AG04450 (cell line): ENCODE measurements at regions not wholly inside any gene's neighbourhood (a gene's known extent, or its start where the extent isn't known, plus 50 kb on each side); places are given as distances from the start of the nearest gene placed in this dataset.

Experiments
- CTCF ChIA-PET: fragments of 300-600, 350-600 bp; formaldehyde crosslinking; extraction: SDS; loops from one replicate; lab custom pipeline; 2022; ENCODE audit warnings: antibody characterized with exemption, inconsistent platforms; lab: Charles Lee
- POLR2A ChIA-PET: fragments of 350-600 bp; formaldehyde crosslinking; extraction: SDS; loops from one replicate; lab custom pipeline; 2021; ENCODE audit warnings: antibody characterized with exemption, inconsistent platforms; lab: Yijun Ruan, JAX
- DNase-seq: peaks from one replicate; pipeline ENCODE4 v3.0.0-alpha.2; 2011; ENCODE audit warnings: low read depth, low spot score
- H3K27ac ChIP-seq: one replicate; pipeline ENCODE4 v1.5.1; 2012; ENCODE audit warnings: low read depth, low read length, control low read depth
- H3K27me3 ChIP-seq: one replicate; pipeline ENCODE4 v1.6.0; 2012; ENCODE audit warnings: low read length; ENCODE audit not compliant: control insufficient read depth, insufficient read depth
- H3K4me3 ChIP-seq: 2 replicates; pipeline ENCODE4 v1.5.1; 2011; ENCODE audit warnings: mild to moderate bottlenecking, low read depth, low read length, control low read depth
- H3K9me3 ChIP-seq: 2 replicates; pipeline ENCODE4 v1.5.1; 2012; ENCODE audit warnings: low read length; ENCODE audit not compliant: control insufficient read depth, insufficient read depth
- TF ChIP-seq, protein P1 (sequence below): IDR thresholded peaks from 2 replicates; pipeline ENCODE4 v1.5.1; 2011; ENCODE audit warnings: low read depth, low read length, control low read depth, inconsistent platforms

DNA sequence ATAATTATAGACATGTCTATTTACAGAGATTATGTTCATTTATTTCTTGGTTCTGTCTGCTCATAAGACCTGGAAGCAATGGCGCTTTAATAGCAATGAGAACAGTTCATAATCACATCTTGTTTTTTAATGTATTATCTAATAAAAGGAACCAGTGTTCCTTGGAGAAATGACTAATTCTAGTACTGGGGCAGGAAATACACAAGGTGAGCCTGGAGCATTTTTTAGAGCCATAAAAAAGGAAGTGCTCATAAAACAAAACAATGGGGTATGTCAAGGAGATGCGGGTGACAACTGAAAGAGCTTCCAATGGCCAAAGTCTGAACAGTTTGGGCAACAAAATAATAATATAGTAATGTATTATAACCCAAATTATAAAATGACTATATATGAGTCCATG is 531.9 kb upstream of the CHD1 start:
- ChIA-PET CTCF (no interaction called here), POLR2A (no interaction called here)
- no peak overlapping the region for H3K27ac ChIP-seq
- no peak overlapping the region for H3K4me3 ChIP-seq
- TF ChIP-seq, protein P1, sequence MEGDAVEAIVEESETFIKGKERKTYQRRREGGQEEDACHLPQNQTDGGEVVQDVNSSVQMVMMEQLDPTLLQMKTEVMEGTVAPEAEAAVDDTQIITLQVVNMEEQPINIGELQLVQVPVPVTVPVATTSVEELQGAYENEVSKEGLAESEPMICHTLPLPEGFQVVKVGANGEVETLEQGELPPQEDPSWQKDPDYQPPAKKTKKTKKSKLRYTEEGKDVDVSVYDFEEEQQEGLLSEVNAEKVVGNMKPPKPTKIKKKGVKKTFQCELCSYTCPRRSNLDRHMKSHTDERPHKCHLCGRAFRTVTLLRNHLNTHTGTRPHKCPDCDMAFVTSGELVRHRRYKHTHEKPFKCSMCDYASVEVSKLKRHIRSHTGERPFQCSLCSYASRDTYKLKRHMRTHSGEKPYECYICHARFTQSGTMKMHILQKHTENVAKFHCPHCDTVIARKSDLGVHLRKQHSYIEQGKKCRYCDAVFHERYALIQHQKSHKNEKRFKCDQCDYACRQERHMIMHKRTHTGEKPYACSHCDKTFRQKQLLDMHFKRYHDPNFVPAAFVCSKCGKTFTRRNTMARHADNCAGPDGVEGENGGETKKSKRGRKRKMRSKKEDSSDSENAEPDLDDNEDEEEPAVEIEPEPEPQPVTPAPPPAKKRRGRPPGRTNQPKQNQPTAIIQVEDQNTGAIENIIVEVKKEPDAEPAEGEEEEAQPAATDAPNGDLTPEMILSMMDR, result no peak
- no peak for DNase-seq
- H3K27me3 ChIP-seq, result no peaks in the 10 kb centered on the region
- H3K9me3 ChIP-seq, result no peaks in the 10 kb centered on the region; the same call in 1 of the 2 replicates

- TF ChIP-seq, protein P1, result no peak
- CTCF ChIA-PET, result no interaction called here
These were observed 524.4 kb upstream of the CHD1 start for GRCh38 chr5:99453196-99453595.

DNA sequence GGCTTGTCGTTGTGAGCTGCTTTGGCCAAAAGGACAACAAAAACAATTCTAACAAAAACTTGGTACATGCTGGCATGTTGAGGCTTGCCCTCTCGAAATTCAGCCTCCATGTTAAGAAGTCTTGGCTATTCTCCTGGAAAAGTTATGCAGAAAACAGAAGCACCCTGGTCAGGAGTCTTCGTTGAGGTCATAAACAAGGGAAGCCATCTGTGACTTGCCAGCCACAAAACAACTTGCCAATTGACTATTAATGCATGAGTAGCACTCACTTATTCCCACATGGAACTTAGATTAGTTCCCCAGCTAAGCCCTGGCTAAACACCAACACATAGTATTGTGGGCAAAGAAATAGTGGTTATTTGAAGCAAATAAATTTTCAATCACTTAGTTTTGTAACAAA is 521.0 kb upstream of the CHD1 start:
- TF ChIP-seq, protein P1, result no peak
- no peaks in the 10 kb centered on the region for H3K9me3 ChIP-seq
- H3K4me3 ChIP-seq, result no peak overlapping the region
- ChIA-PET POLR2A (no interaction called here), CTCF (no interaction called here)
- no peak overlapping the region for H3K27ac ChIP-seq
- DNase-seq, result no peak
- H3K27me3 ChIP-seq, result no peaks in the 10 kb centered on the region

More at GRCh38 chr5:99453196-99453595, 524.4 kb upstream of the CHD1 start:
- no peak overlapping the region for H3K27ac ChIP-seq
- H3K27me3 ChIP-seq, result no peaks in the 10 kb centered on the region
- H3K9me3 ChIP-seq, result no peaks in the 10 kb centered on the region
- no peak overlapping the region for H3K4me3 ChIP-seq
- POLR2A ChIA-PET, result no interaction called here
- DNase-seq, result no peak

GRCh38 chr5:99445805-99446204 is 517.0 kb upstream of the CHD1 start:
- Histone ChIP-seq H3K27ac (no peak overlapping the region), H3K27me3 (no peaks in the 10 kb centered on the region), H3K4me3 (no peak overlapping the region), H3K9me3 (no peaks in the 10 kb centered on the region)
- no peak for DNase-seq
- CTCF ChIA-PET, result no interaction called here
- POLR2A ChIA-PET, result no interaction called here
- TF ChIP-seq, protein P1, result no peak

DNA sequence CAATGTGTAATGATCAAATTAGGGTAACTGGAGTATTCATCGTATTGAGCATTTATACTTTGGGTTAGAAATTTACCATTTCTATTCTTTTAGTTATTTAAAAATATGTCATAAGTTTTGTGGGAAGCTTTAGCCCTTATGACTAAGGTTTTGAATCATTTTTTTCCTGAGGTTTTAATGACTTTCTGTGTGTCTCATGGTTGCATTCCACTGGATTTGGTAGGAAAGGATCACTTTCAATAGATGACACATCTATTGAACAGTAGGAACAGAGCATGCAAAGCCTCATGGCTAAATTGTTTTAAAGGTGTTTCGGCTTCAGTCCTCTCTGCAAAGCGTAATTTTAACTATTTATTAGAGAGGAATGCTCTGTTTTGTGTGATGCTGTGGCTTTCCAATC is 512.4 kb upstream of the CHD1 start:
- Histone ChIP-seq H3K9me3 (no peaks in the 10 kb centered on the region; the same call in 1 of the 2 replicates), H3K27me3 (no peaks in the 10 kb centered on the region), H3K4me3 (no peak overlapping the region), H3K27ac (no peak overlapping the region)
- ChIA-PET CTCF (no interaction called here), POLR2A (no interaction called here)
- no peak for DNase-seq
- TF ChIP-seq, protein P1, result no peak
